ENCODE measurements at regions not wholly inside any gene's neighbourhood (a gene's known extent, or its start where the extent isn't known, plus 50 kb on each side); places are given as distances from the start of the nearest gene placed in this dataset.

- POLR2A ChIA-PET, result no interaction called here
- no peak for ATAC-seq
- H3K4me1 ChIP-seq (ENCODE audit: control insufficient read depth, insufficient read depth, low read length), result no peaks in the 10 kb centered on the region
- H3K4me3 ChIP-seq (ENCODE audit: low read depth in 2 of 2, low read length in 2 of 2), result no peak overlapping the region
- intact Hi-C loops (cut with micrococcal nuclease; ENCODE audit: unreplicated experiment), result no loop called here
- no peaks in the 10 kb centered on the region for H3K9me3 ChIP-seq (ENCODE audit: control insufficient read depth, insufficient read depth, low read depth, low read length)
- no peak for DNase-seq (ENCODE audit: low read depth, low spot score)
- no TSS peak for BruUV-seq (replicated peaks)
- no peak for TF ChIP-seq POLR2AphosphoS5 (IDR thresholded peaks at IDR 0.05; ENCODE audit: low read depth, low read length)
- TF ChIP-seq TCF7L2 (IDR thresholded peaks at IDR 0.05; ENCODE audit: low read depth, low read length), result no peak
- TF ChIP-seq SIN3A (IDR thresholded peaks at IDR 0.05; ENCODE audit: borderline replicate concordance, insufficient read depth, low read depth, low read length), result no peak
- TF ChIP-seq, protein P1, sequence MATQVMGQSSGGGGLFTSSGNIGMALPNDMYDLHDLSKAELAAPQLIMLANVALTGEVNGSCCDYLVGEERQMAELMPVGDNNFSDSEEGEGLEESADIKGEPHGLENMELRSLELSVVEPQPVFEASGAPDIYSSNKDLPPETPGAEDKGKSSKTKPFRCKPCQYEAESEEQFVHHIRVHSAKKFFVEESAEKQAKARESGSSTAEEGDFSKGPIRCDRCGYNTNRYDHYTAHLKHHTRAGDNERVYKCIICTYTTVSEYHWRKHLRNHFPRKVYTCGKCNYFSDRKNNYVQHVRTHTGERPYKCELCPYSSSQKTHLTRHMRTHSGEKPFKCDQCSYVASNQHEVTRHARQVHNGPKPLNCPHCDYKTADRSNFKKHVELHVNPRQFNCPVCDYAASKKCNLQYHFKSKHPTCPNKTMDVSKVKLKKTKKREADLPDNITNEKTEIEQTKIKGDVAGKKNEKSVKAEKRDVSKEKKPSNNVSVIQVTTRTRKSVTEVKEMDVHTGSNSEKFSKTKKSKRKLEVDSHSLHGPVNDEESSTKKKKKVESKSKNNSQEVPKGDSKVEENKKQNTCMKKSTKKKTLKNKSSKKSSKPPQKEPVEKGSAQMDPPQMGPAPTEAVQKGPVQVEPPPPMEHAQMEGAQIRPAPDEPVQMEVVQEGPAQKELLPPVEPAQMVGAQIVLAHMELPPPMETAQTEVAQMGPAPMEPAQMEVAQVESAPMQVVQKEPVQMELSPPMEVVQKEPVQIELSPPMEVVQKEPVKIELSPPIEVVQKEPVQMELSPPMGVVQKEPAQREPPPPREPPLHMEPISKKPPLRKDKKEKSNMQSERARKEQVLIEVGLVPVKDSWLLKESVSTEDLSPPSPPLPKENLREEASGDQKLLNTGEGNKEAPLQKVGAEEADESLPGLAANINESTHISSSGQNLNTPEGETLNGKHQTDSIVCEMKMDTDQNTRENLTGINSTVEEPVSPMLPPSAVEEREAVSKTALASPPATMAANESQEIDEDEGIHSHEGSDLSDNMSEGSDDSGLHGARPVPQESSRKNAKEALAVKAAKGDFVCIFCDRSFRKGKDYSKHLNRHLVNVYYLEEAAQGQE (IDR thresholded peaks at IDR 0.05; ENCODE audit: insufficient read depth in 1 of 2, low read depth in 2 of 2, low read length in 1 of 2), result no peak
- CTCF ChIA-PET, result no interaction called here
- H3K27ac ChIP-seq (ENCODE audit: low read length), result no peak overlapping the region
- no peaks in the 10 kb centered on the region for H3K36me3 ChIP-seq (ENCODE audit: control insufficient read depth, insufficient read depth, low read length)
- in situ Hi-C loops (cut with HindIII; ENCODE audit: low pct_unique_long_range_greater_than_20kb, low sequenced_read_pairs), result no loop called here
- no peaks in the 10 kb centered on the region; the same call in 1 of the 2 replicates for H3K27me3 ChIP-seq (ENCODE audit: control insufficient read depth, insufficient read depth, low read length)
Observed at GRCh38 chr2:23023722-23024121, 361.3 kb upstream of the KLHL29 start.

DNA sequence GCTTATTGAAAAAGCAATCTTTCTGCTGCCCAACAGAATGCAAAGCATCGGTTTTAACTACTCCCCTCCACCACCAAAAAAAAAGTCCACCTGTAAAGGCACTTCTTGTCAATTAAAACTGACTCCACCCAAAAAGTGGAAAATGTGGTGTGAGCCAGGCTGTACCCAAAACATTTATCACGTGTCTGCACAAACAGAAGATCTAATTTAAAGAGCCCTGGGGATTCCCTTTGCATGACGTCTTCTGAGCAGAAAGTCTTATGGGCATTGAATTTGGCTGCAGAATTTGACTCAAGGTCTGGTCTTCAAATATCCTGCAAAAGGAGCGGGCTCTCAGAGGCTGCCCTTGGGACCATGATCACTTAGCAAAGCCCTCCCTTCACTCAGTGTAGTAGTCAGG, 358.3 kb upstream of the KLHL29 start:
- CTCF ChIA-PET, result no interaction called here
- DNase-seq (ENCODE audit: low read depth, low spot score) (no peak), ATAC-seq (no peak)
- intact Hi-C loops (cut with micrococcal nuclease; ENCODE audit: unreplicated experiment), result no loop called here
- Histone ChIP-seq H3K27ac (ENCODE audit: low read length) (no peak overlapping the region), H3K9me3 (ENCODE audit: control insufficient read depth, insufficient read depth, low read depth, low read length) (no peaks in the 10 kb centered on the region), H3K4me1 (ENCODE audit: control insufficient read depth, insufficient read depth, low read length) (no peaks in the 10 kb centered on the region), H3K27me3 (ENCODE audit: control insufficient read depth, insufficient read depth, low read length) (no peaks in the 10 kb centered on the region), H3K4me3 (ENCODE audit: low read depth in 2 of 2, low read length in 2 of 2) (no peak overlapping the region), H3K36me3 (ENCODE audit: control insufficient read depth, insufficient read depth, low read length) (no peaks in the 10 kb centered on the region)
- BruUV-seq (replicated peaks), result no TSS peak
- POLR2A ChIA-PET, result no interaction called here
- TF ChIP-seq, protein P2, sequence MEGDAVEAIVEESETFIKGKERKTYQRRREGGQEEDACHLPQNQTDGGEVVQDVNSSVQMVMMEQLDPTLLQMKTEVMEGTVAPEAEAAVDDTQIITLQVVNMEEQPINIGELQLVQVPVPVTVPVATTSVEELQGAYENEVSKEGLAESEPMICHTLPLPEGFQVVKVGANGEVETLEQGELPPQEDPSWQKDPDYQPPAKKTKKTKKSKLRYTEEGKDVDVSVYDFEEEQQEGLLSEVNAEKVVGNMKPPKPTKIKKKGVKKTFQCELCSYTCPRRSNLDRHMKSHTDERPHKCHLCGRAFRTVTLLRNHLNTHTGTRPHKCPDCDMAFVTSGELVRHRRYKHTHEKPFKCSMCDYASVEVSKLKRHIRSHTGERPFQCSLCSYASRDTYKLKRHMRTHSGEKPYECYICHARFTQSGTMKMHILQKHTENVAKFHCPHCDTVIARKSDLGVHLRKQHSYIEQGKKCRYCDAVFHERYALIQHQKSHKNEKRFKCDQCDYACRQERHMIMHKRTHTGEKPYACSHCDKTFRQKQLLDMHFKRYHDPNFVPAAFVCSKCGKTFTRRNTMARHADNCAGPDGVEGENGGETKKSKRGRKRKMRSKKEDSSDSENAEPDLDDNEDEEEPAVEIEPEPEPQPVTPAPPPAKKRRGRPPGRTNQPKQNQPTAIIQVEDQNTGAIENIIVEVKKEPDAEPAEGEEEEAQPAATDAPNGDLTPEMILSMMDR (IDR thresholded peaks at IDR 0.05), result no peak
- in situ Hi-C loops (cut with HindIII; ENCODE audit: low pct_unique_long_range_greater_than_20kb, low sequenced_read_pairs), result no loop called here

- Histone ChIP-seq H3K36me3 (ENCODE audit: control insufficient read depth, insufficient read depth, low read length) (no peaks in the 10 kb centered on the region), H3K27ac (ENCODE audit: low read length) (no peak overlapping the region), H3K4me1 (ENCODE audit: control insufficient read depth, insufficient read depth, low read length) (no peaks in the 10 kb centered on the region), H3K4me3 (ENCODE audit: low read depth in 2 of 2, low read length in 2 of 2) (no peak overlapping the region), H3K9me3 (ENCODE audit: control insufficient read depth, insufficient read depth, low read depth, low read length) (no peaks in the 10 kb centered on the region), H3K27me3 (ENCODE audit: control insufficient read depth, insufficient read depth, low read length) (no peaks in the 10 kb centered on the region)
- ChIA-PET CTCF (no interaction called here), POLR2A (no interaction called here)
- BruUV-seq (replicated peaks), result no TSS peak
- ATAC-seq (no peak), DNase-seq (ENCODE audit: low read depth, low spot score) (no peak)
- intact Hi-C loops (cut with micrococcal nuclease; ENCODE audit: unreplicated experiment), result no loop called here
- TF ChIP-seq SIN3A (IDR thresholded peaks at IDR 0.05; ENCODE audit: borderline replicate concordance, insufficient read depth, low read depth, low read length) (no peak), POLR2AphosphoS5 (IDR thresholded peaks at IDR 0.05; ENCODE audit: low read depth, low read length) (no peak), TCF7L2 (IDR thresholded peaks at IDR 0.05; ENCODE audit: low read depth, low read length) (no peak)
- TF ChIP-seq, protein P1 (IDR thresholded peaks at IDR 0.05; ENCODE audit: insufficient read depth in 1 of 2, low read depth in 2 of 2, low read length in 1 of 2), result no peak
- TF ChIP-seq, protein P2 (IDR thresholded peaks at IDR 0.05), result no peak
- in situ Hi-C loops (cut with HindIII; ENCODE audit: low pct_unique_long_range_greater_than_20kb, low sequenced_read_pairs), result no loop called here
Observed at GRCh38 chr2:23027396-23027795, 357.6 kb upstream of the KLHL29 start.

All from Panc1 (cell line).